ENCODE measurements at regions not wholly inside any gene's neighbourhood (a gene's known extent, or its start where the extent isn't known, plus 50 kb on each side); places are given as distances from the start of the nearest gene placed in this dataset.
"Not testable (repeated sequence)": the region's sequence is repeated elsewhere in the genome, so short reads cannot be mapped to it uniquely, and the experiment has no call there.

DNA sequence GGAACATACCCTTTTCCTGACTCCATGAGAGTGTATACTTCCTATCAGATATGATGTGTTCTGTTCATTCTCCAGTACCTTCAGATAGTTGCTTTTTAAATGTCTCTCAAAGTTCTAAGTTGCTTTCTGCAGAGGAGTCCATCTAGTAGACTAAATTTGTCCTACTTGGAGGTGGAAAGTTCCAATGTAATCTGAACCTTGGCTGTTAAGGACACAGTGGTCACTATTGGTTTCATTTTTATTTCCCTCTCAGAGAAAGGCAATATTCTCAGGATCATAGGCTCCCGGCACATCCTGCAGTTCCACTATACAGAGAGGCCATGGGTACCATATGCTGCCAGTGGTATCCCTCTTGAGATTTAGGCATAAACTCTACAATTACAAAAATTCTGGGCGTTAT lies 634.6 kb downstream of the LRRC70 start:
- no peaks in the 10 kb centered on the region for H3K9me3 Mint-ChIP-seq
- H3K4me1 Mint-ChIP-seq (ENCODE audit: low read depth) = no peaks in the 10 kb centered on the region
- no peak for DNase-seq
- H3K4me3 Mint-ChIP-seq = no peak overlapping the region
- no peaks in the 10 kb centered on the region for H3K36me3 Mint-ChIP-seq (ENCODE audit: low read depth)
- H3K27me3 Mint-ChIP-seq = no peaks in the 10 kb centered on the region
- H3K27ac Mint-ChIP-seq = no peak overlapping the region

DNA sequence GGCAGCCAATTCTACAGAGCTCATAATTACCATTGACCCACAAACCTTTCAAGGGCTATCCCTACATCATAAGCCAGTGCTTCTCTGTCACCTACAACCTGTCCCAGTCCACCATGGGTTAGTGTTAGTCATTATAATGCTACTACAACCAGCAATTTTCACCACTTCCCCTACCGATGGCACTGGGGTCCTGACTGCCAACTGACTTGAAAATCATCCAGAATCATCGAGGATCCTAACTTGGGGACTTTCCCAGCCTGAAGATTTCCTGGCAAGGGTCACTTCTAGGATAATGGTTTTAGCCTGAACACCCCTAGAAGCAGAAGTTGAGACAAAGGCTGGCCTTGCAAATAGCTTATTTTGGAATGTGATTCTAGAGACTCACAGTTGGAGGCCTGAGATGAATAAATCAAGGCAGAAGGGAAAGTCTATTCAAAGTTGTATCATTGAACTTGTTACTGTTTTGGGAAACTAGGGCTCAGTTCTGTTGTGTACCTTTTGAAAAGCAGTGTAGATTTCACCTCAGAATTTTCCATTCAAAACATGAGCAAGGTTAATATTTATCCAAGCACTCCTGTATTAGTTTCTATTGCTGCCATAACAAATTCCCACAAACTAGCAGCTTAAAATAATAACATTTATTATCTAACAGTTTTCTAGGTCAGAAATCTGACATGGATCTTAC lies 633.0 kb downstream of the LRRC70 start:
- Mint-ChIP-seq H3K27ac (no peak overlapping the region), H3K9me3 (no peaks in the 10 kb centered on the region), H3K36me3 (ENCODE audit: low read depth) (no peaks in the 10 kb centered on the region), H3K4me3 (no peak overlapping the region), H3K27me3 (no peaks in the 10 kb centered on the region), H3K4me1 (ENCODE audit: low read depth) (no peaks in the 10 kb centered on the region)
- no peak for DNase-seq

DNA sequence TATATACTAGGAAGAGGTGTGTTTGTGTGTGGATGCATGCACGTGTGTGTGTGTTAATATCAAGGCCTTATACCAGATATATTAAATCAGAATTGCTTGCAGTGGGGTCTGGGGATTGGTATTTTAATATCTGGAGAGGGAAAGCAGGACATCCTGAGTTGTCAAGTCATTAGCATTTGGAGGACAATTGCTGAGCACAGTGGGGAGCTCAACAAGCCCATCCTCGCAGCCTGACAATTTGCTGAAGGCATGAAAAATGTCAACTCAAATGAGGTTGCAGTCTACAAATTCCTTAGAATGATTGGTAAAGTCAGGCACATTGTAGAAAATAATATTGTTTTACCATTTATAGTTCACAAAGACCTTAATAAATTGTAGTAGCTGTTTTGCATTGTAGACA lies 627.4 kb downstream of the LRRC70 start:
- no peaks in the 10 kb centered on the region for H3K4me1 Mint-ChIP-seq (ENCODE audit: low read depth)
- H3K36me3 Mint-ChIP-seq (ENCODE audit: low read depth) = no peaks in the 10 kb centered on the region
- H3K4me3 Mint-ChIP-seq = no peak overlapping the region
- DNase-seq = no peak
- peaks cover 7% of the 10 kb centered on the region for H3K9me3 Mint-ChIP-seq
- H3K27ac Mint-ChIP-seq = no peak overlapping the region
- H3K27me3 Mint-ChIP-seq = no peaks in the 10 kb centered on the region

DNA sequence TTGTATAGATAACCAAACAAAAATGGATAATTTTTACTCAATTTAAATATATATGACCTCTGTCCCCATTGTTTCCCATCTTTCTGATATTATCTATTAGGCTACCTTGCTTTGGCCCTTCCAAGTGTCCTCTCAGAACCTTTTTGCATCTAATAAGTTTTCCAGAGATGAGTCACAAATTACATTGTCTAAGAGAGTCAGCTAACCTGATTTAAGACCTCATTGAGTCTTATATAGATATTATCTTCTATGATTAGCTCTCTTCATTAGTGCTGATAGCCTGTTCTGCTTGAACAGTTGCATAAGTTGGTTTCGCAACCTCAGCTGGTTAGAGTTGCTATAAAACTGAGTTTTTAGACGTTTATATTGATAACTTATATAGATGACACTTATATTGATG lies 623.1 kb downstream of the LRRC70 start:
- Mint-ChIP-seq H3K4me1 (ENCODE audit: low read depth) (no peaks in the 10 kb centered on the region), H3K27ac (no peak overlapping the region), H3K9me3 (peaks cover 9% of the 10 kb centered on the region), H3K27me3 (no peaks in the 10 kb centered on the region), H3K4me3 (no peak overlapping the region), H3K36me3 (ENCODE audit: low read depth) (no peaks in the 10 kb centered on the region)
- DNase-seq = no peak

DNA sequence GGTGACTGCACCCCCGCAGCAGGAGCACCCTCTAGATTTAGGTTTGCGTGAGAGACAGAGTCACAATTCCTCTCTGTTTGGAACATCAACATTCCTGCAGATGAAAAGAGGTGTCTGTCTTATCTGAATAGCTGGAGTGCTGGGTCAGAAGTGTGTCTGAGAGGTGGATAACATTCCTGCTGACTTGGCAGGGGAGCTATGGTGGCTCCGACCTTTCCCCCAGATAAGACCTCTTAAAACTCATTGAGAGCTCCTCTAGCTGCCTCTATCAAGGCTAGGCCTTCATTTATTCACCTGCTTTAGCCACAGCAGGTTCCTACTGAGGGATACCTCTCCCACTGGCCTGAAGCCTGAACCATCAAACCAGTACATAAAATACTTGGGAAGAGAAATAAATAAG lies 615.5 kb downstream of the LRRC70 start:
- Mint-ChIP-seq H3K4me1 (ENCODE audit: low read depth) (no peaks in the 10 kb centered on the region), H3K36me3 (ENCODE audit: low read depth) (no peaks in the 10 kb centered on the region), H3K9me3 (peaks cover 8% of the 10 kb centered on the region), H3K27ac (no peak overlapping the region), H3K27me3 (no peaks in the 10 kb centered on the region), H3K4me3 (no peak overlapping the region)
- DNase-seq = no peak

DNA sequence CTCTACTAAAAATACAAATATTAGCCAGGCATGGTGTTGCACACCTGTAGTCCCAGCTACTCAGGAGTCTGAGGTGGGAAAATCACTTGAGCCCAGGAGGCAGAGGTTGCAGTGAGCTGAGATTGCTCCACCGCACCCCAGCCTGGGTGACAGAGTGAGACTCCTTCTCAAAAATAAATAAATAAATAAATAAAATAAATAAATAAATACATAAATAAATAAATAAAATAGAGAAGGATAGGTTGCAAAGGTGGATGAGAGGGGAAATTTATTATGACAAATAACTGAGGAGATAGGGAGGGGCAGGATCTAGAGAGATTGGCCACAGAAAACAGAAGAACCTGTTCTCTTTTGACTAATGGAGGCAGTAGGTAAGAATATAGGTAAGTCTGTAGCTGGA lies 601.6 kb downstream of the LRRC70 start:
- H3K36me3 Mint-ChIP-seq (ENCODE audit: low read depth); H3K4me1 Mint-ChIP-seq (ENCODE audit: low read depth); DNase-seq; H3K9me3 Mint-ChIP-seq; H3K27me3 Mint-ChIP-seq; H3K4me3 Mint-ChIP-seq; H3K27ac Mint-ChIP-seq: not testable (repeated sequence)

DNA sequence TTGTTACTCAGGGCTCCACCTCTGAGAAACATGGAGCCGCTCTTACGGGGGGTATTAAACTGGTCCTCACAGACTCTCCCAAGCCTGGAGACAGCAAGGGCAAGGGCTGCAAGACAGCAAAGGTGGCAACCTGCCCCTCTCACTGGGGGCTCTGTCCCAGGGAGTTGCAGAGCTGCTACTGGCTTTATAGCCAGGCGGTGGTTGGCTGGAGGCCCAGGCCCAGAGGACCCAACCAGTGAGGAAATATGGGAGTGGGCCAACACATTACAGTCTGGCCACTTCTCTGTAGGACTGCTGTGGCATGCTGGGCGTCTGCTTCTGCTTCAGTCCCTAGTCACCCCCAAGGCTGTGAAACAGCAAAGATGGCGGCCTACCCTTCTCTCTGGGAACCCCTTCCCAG lies 597.2 kb downstream of the LRRC70 start:
- no peak overlapping the region for H3K4me3 Mint-ChIP-seq
- no peaks in the 10 kb centered on the region for H3K36me3 Mint-ChIP-seq (ENCODE audit: low read depth)
- no peaks in the 10 kb centered on the region for H3K9me3 Mint-ChIP-seq
- no peak overlapping the region for H3K27ac Mint-ChIP-seq
- DNase-seq = no peak
- H3K27me3 Mint-ChIP-seq = no peaks in the 10 kb centered on the region
- H3K4me1 Mint-ChIP-seq (ENCODE audit: low read depth) = no peaks in the 10 kb centered on the region

DNA sequence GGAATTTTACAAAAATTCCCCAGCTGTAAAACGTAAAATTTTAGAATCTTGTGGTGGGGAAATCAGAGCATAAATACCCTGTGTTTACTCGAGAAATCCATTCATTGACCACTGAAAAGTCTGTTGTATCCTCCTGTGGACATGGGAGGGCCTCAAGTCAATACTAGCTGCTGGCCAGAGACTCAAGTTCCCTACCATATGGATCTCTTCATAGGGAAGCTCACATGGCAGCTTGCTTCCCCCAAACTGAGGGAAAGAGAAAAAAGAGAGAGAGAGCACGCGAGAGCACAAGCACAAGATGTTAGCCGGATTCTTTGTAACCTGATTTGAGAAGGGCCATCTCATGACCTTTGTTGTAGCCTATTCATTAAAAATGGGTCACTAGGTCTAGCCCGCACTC lies 591.9 kb downstream of the LRRC70 start:
- Mint-ChIP-seq H3K36me3 (ENCODE audit: low read depth) (no peaks in the 10 kb centered on the region), H3K4me3 (no peak overlapping the region), H3K9me3 (peaks cover 2% of the 10 kb centered on the region), H3K27ac (no peak overlapping the region), H3K27me3 (no peaks in the 10 kb centered on the region), H3K4me1 (ENCODE audit: low read depth) (no peaks in the 10 kb centered on the region)
- DNase-seq = no peak

DNA sequence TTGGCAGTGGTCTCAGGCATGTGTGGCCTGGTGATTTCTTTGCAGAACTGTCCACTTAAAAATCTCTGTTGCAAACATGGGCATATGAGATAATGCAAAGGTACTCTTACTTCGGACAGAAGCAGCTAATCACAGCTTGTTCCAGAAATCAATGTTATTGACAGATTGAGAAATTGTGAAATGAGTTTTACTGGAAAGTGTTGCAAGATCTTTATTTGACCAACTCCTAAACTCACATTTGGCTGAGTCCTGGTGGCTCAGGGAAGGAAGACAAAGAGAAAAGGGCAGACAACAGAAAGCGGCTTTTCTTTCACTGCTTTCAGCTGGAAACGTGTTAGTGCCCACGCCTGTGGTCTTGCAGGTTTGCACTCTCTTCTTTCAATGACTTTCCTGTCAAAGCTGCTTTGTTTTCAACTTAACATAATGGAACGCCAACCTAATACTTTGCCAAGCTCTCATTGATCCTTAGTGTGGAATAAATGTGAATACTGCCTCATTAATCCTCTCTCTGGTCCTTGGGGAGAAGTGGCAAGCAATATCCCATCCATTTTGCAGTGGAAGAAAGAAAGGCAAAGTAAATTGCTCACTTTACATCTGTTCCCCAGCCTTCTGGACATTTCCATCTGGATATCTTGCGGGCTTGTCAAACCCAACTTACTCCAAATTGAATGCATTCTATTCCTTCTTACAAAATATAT lies 586.4 kb downstream of the LRRC70 start:
- no peak overlapping the region for H3K27ac Mint-ChIP-seq
- no peak for DNase-seq
- peaks cover 2% of the 10 kb centered on the region for H3K9me3 Mint-ChIP-seq
- no peaks in the 10 kb centered on the region for H3K27me3 Mint-ChIP-seq
- no peak overlapping the region for H3K4me3 Mint-ChIP-seq
- no peaks in the 10 kb centered on the region for H3K4me1 Mint-ChIP-seq (ENCODE audit: low read depth)
- H3K36me3 Mint-ChIP-seq (ENCODE audit: low read depth) = no peaks in the 10 kb centered on the region

DNA sequence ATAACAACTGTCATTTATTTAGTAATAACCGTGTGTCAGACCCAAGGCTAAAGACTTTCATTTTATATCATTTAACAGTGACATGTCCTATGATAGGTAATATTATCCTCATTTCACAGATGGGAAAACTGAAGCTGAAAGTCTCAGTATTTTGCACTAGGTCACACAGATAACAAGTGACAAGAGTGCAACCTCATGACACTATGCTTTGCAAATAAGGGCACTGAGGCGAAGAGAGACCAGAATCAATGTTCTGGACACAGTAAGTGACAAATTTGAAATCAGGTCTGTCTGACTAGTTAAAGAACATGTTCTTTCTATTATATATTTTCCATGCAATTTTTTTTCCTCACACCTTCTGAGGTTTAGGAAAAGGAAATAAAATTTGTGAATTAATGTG lies 585.7 kb downstream of the LRRC70 start:
- Mint-ChIP-seq H3K36me3 (ENCODE audit: low read depth) (no peaks in the 10 kb centered on the region), H3K4me3 (no peak overlapping the region), H3K27me3 (no peaks in the 10 kb centered on the region), H3K9me3 (peaks cover 4% of the 10 kb centered on the region), H3K4me1 (ENCODE audit: low read depth) (no peaks in the 10 kb centered on the region), H3K27ac (no peak overlapping the region)
- DNase-seq = no peak

DNA sequence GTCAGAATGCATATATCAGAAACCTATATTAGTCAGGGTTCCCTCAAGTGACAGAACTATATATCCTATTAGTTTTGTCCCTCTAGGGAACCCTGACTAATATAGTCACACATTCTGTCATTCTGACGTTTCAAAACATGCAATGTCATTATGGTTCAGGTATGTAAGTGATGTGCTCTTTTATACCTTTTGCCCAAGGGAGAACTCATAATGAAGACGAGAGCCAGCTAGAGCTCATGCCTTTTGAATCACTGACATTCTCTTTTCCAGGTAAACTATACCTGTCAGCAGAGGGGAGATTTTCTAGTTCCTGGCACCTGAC lies 576.7 kb downstream of the LRRC70 start:
- Mint-ChIP-seq H3K4me1 (ENCODE audit: low read depth) (no peaks in the 10 kb centered on the region), H3K36me3 (ENCODE audit: low read depth) (no peaks in the 10 kb centered on the region), H3K9me3 (peaks cover 3% of the 10 kb centered on the region), H3K4me3 (no peak overlapping the region), H3K27ac (no peak overlapping the region), H3K27me3 (no peaks in the 10 kb centered on the region)
- DNase-seq = no peak

DNA sequence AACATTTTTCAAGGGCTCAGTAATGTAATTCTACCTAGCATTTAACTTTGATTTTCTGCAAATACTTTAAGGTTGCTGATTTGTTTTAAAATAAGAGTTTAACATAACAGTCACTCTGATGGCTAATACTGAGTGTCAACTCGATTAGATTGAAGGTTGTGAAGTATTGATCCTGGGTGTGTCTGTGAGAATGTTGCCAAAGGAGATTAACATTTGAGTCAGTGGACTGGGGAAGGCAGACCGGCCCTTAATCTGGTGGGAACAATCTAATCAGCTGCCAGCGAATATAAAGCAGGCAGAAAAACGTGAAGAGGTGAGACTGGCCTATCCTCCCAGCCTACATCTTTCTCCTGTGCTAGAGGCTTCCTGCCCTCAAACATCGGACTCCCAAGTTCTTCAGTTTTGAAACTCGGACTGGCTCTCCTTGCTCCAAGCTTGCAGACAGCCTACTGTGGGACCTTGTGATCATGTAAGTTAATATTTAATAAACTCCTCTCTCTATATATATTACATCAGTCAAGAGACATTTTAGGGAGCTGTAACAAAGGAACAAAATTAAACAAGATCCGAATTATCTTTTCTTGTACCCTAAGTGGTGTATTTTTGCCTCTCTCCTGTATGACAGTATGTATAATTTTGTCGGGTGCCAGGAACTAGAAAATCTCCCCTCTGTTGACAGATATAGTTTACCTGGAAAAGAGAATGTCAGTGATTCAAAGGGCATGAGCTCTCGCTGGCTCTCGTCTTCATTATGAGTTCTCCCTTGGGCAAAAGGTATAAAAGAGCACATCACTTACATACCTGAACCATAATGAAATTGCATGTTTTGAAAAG lies 576.1 kb downstream of the LRRC70 start:
- no peak overlapping the region for H3K27ac Mint-ChIP-seq
- no peaks in the 10 kb centered on the region for H3K4me1 Mint-ChIP-seq (ENCODE audit: low read depth)
- no peak overlapping the region for H3K4me3 Mint-ChIP-seq
- H3K9me3 Mint-ChIP-seq = peaks cover 3% of the 10 kb centered on the region
- no peaks in the 10 kb centered on the region for H3K36me3 Mint-ChIP-seq (ENCODE audit: low read depth)
- no peaks in the 10 kb centered on the region for H3K27me3 Mint-ChIP-seq
- DNase-seq = no peak

DNA sequence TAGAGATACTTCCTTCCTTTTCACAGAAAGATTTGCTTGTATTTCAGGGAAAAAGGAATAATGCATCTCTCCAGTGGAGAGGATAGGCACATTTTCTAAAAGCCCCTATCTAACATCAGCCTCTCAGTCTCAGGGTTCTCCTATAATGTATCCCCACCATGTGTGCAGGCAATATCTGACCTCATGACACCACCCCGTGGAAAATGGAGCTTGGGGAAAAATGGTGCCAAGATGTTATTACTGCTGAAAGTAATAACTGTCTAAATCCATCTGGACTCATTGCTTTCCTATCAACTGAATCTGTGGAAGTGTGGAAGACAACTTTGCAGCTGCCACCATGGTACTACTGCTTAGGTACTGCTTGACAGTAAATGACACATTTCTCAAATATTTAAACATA lies 574.3 kb downstream of the LRRC70 start:
- H3K27ac Mint-ChIP-seq = no peak overlapping the region
- no peaks in the 10 kb centered on the region for H3K4me1 Mint-ChIP-seq (ENCODE audit: low read depth)
- no peaks in the 10 kb centered on the region for H3K27me3 Mint-ChIP-seq
- DNase-seq = no peak
- H3K36me3 Mint-ChIP-seq (ENCODE audit: low read depth) = no peaks in the 10 kb centered on the region
- H3K9me3 Mint-ChIP-seq = no peaks in the 10 kb centered on the region
- no peak overlapping the region for H3K4me3 Mint-ChIP-seq

DNA sequence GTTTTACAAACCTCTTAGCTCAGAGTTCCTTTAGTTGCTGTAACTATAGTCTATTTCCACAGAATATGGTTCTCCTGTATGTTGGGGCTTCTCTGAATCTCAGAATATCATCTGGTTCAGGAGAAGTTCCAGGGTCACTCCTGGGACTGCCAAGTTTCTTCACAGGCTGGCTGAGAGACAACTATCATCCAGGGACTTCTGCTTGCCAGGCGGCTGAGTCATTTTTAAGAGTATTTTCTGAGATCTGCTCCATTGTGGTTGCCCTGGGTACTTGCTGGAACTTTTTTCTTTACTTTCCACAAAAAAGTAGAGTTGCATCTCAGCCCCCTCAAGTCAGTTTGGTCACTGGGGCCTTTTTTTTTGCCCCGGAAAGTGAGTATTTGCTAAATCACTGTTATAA lies 566.5 kb downstream of the LRRC70 start:
- Mint-ChIP-seq H3K4me1 (ENCODE audit: low read depth) (no peaks in the 10 kb centered on the region), H3K36me3 (ENCODE audit: low read depth) (no peaks in the 10 kb centered on the region), H3K9me3 (no peaks in the 10 kb centered on the region), H3K27ac (no peak overlapping the region), H3K4me3 (no peak overlapping the region), H3K27me3 (no peaks in the 10 kb centered on the region)
- no peak for DNase-seq

DNA sequence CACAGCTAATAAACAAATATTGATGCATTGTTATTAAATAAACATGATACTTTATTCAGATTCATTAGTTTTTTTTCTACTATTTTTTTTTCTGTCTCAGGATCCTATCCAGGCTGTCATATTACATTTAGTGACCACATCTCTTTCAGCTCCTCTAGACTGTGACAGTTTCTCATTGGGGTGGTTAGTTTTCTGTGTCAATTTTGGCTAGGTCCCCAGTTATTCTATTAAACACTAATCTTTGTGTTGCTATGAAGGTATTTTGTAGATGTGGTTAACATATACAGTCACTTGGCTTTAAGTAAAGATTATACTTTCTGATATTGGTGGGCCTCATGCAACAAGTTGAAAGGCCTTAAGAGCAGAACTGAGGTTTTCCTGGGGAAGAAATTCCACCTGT lies 563.0 kb downstream of the LRRC70 start:
- Mint-ChIP-seq H3K4me1 (ENCODE audit: low read depth) (no peaks in the 10 kb centered on the region), H3K4me3 (no peak overlapping the region), H3K9me3 (no peaks in the 10 kb centered on the region), H3K27ac (no peak overlapping the region), H3K36me3 (ENCODE audit: low read depth) (no peaks in the 10 kb centered on the region), H3K27me3 (no peaks in the 10 kb centered on the region)
- no peak for DNase-seq
